ENCODE measurements at regions not wholly inside any gene's neighbourhood (a gene's known extent, or its start where the extent isn't known, plus 50 kb on each side); places are given as distances from the start of the nearest gene placed in this dataset.
"Not testable (repeated sequence)": the region's sequence is repeated elsewhere in the genome, so short reads cannot be mapped to it uniquely, and the experiment has no call there.

DNA sequence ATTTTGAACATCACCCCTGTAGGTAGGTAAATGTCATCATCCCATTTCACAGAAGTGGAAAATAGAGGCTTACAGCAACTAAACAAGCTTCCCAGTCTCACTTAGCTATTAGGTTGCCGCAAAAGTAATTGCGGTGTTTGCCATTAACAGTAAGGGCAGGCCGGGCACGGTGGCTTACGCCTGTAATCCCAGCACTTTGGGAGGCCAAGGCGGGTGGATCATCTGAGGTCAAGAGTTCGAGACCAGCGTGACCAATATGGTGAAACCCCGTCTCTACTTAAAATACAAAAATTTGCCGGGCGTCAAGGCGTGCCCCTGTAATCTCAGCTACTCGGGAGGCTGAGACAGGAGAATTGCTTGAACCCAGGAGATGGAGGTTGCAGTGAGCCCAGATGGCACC is 179.7 kb downstream of the IRF8 start:
- H3K9me3 ChIP-seq (ENCODE audit: control insufficient read depth in 1 of 2, low read length in 2 of 2); H3K9ac ChIP-seq (ENCODE audit: low read depth in 1 of 2, low read length in 2 of 2); H3K4me1 ChIP-seq (ENCODE audit: control insufficient read depth in 1 of 2, insufficient read depth in 2 of 2, low read length in 2 of 2); H3K36me3 ChIP-seq (ENCODE audit: control insufficient read depth in 1 of 2, insufficient read depth in 2 of 2, low read length in 2 of 2); H3K4me3 ChIP-seq (ENCODE audit: low read depth in 1 of 2, low read length in 2 of 2); H3K27ac ChIP-seq (ENCODE audit: low read depth, low read length): not testable (repeated sequence)
- peaks cover 8 to 12% of the 10 kb centered on the region in 2 donors for H3K27me3 ChIP-seq (ENCODE audit: control insufficient read depth in 1 of 2, insufficient read depth in 2 of 2, low read length in 2 of 2)

DNA sequence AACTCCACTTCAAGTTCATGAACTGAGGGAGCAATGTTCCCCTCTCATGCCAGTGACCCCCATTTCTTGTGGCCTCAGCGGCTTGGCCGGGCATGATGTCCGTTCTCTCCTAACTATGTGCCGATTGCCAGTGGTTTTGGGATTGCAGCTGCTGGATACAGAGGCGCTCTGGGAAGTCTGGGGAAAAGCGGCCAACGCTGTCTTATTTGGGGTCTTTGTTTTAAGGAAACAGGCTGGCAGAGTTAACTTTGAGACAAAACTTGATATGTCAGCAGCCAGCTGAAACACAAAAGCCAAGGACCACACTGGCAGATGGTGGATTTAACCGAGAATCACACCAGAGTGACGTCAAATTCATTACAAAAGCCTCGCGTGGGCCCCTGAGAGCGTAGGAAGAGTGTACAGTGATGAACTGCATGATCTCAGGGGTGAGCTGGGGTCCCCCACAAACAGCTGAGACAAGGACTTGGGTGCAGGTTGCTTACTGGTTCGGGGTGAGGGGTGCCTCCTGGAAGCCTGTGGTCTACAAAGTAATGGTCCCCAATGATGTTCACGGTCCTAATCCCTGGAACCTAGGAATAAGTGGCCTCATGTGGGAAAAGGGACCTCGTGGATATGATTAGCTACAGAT is 180.4 kb downstream of the IRF8 start:
- Histone ChIP-seq H3K9me3 (ENCODE audit: control insufficient read depth in 1 of 2, low read length in 2 of 2) (no peaks in the 10 kb centered on the region), H3K4me3 (ENCODE audit: low read depth in 1 of 2, low read length in 2 of 2) (no peak overlapping the region), H3K9ac (ENCODE audit: low read depth in 1 of 2, low read length in 2 of 2) (no peak overlapping the region), H3K27me3 (ENCODE audit: control insufficient read depth in 1 of 2, insufficient read depth in 2 of 2, low read length in 2 of 2) (peaks cover 7 to 12% of the 10 kb centered on the region in 2 donors), H3K4me1 (ENCODE audit: control insufficient read depth in 1 of 2, insufficient read depth in 2 of 2, low read length in 2 of 2) (no peaks in the 10 kb centered on the region), H3K36me3 (ENCODE audit: control insufficient read depth in 1 of 2, insufficient read depth in 2 of 2, low read length in 2 of 2) (no peaks in the 10 kb centered on the region), H3K27ac (ENCODE audit: low read depth, low read length) (no peak overlapping the region)

DNA sequence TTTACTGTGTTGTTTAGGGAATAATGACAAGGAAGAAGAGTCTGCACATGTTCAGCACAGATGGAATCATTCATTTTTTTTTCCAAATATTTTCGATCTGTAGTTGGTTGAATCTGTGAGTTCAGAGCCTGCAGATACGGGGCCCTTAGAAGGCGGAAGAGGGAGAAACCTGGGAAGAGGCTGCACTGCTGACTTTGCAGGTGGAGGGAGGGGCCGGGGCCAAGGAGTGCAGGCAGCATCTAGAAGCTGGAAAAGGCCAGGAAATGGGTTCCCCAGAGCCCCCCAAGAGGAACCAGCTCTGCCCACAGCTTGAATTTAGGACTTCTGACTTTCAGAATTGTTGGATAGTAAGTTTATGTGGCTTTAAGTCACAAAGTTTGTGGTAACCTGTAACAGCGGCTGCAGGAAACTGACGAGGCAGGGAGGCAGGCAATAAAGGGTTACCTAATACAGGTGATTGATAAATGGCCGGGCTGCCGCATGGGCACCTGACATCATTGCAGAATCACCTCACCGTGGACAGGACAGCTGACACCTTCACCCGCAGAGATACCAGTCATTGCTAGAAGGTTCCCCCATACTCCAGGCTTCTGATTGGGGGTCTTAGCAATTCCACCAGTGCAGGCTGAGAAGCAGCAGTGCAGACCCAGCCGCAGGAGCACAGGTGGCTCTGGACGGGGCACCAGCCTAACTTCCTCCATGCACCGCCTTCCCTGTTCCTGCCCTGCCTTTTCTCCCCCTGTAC is 181.3 kb downstream of the IRF8 start:
- Histone ChIP-seq H3K9ac (ENCODE audit: low read depth in 1 of 2, low read length in 2 of 2) (no peak overlapping the region), H3K4me3 (ENCODE audit: low read depth in 1 of 2, low read length in 2 of 2) (no peak overlapping the region), H3K27ac (ENCODE audit: low read depth, low read length) (no peak overlapping the region), H3K4me1 (ENCODE audit: control insufficient read depth in 1 of 2, insufficient read depth in 2 of 2, low read length in 2 of 2) (no peaks in the 10 kb centered on the region), H3K36me3 (ENCODE audit: control insufficient read depth in 1 of 2, insufficient read depth in 2 of 2, low read length in 2 of 2) (no peaks in the 10 kb centered on the region), H3K27me3 (ENCODE audit: control insufficient read depth in 1 of 2, insufficient read depth in 2 of 2, low read length in 2 of 2) (peaks cover 4 to 9% of the 10 kb centered on the region in 2 donors), H3K9me3 (ENCODE audit: control insufficient read depth in 1 of 2, low read length in 2 of 2) (no peaks in the 10 kb centered on the region)

DNA sequence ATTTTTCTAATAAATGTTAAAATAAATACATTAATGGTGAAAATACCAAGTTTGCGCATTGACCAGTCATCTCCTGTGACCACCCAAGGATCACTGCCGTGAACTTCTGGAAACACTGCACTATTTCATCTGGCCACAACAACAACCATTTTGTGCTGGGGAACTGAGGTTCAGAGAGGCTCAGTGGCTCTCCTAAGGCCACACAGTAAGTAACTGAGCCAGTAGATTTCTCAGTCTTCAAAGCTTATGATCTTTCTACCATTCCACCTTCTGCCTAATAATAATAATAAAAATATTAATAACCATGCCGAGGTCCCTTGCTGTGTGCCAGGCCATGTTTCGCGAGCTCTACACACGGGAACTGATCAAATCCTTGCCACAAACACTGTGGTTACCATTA is 182.0 kb downstream of the IRF8 start:
- H3K9me3 ChIP-seq (ENCODE audit: control insufficient read depth in 1 of 2, low read length in 2 of 2), result no peaks in the 10 kb centered on the region
- no peak overlapping the region for H3K4me3 ChIP-seq (ENCODE audit: low read depth in 1 of 2, low read length in 2 of 2)
- no peaks in the 10 kb centered on the region for H3K4me1 ChIP-seq (ENCODE audit: control insufficient read depth in 1 of 2, insufficient read depth in 2 of 2, low read length in 2 of 2)
- no peak overlapping the region for H3K9ac ChIP-seq (ENCODE audit: low read depth in 1 of 2, low read length in 2 of 2)
- peaks cover 4 to 7% of the 10 kb centered on the region in 2 donors for H3K27me3 ChIP-seq (ENCODE audit: control insufficient read depth in 1 of 2, insufficient read depth in 2 of 2, low read length in 2 of 2)
- H3K36me3 ChIP-seq (ENCODE audit: control insufficient read depth in 1 of 2, insufficient read depth in 2 of 2, low read length in 2 of 2), result no peaks in the 10 kb centered on the region
- no peak overlapping the region for H3K27ac ChIP-seq (ENCODE audit: low read depth, low read length)

DNA sequence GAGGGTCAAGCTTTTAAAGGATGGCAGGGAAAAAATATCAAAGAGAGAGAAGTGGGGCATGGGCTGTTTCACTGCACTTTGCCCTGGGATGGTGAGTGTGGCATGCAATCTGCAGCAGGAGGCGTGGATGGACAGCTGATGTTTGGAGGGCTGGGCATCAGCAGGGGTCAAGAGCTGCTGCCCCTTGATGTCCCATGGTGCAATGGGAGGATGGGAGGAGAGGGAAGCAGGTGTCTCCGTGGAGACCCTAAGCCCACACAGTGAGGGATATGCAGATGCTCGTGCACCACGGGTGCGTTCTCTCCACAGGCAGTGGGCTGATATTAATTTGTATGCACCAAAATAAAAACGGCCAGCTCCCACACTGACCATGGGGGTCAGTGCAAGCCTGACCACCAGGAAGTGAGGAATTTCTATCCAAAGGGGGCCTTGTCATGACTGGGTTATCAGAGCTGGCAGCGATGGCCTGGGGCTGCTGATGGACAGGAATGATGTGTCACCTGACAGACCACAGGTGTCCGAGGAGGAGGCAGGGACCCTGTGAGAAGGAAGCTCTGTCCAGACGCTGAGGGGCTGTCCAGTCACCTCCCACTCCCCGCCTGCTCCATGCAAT is 183.6 kb downstream of the IRF8 start:
- H3K4me1 ChIP-seq (ENCODE audit: control insufficient read depth in 1 of 2, insufficient read depth in 2 of 2, low read length in 2 of 2), result no peaks in the 10 kb centered on the region
- H3K36me3 ChIP-seq (ENCODE audit: control insufficient read depth in 1 of 2, insufficient read depth in 2 of 2, low read length in 2 of 2), result no peaks in the 10 kb centered on the region
- H3K4me3 ChIP-seq (ENCODE audit: low read depth in 1 of 2, low read length in 2 of 2), result no peak overlapping the region
- H3K9me3 ChIP-seq (ENCODE audit: control insufficient read depth in 1 of 2, low read length in 2 of 2), result no peaks in the 10 kb centered on the region
- H3K27me3 ChIP-seq (ENCODE audit: control insufficient read depth in 1 of 2, insufficient read depth in 2 of 2, low read length in 2 of 2), result peaks cover 4 to 7% of the 10 kb centered on the region in 2 donors
- H3K27ac ChIP-seq (ENCODE audit: low read depth, low read length), result no peak overlapping the region
- H3K9ac ChIP-seq (ENCODE audit: low read depth in 1 of 2, low read length in 2 of 2), result no peak overlapping the region

DNA sequence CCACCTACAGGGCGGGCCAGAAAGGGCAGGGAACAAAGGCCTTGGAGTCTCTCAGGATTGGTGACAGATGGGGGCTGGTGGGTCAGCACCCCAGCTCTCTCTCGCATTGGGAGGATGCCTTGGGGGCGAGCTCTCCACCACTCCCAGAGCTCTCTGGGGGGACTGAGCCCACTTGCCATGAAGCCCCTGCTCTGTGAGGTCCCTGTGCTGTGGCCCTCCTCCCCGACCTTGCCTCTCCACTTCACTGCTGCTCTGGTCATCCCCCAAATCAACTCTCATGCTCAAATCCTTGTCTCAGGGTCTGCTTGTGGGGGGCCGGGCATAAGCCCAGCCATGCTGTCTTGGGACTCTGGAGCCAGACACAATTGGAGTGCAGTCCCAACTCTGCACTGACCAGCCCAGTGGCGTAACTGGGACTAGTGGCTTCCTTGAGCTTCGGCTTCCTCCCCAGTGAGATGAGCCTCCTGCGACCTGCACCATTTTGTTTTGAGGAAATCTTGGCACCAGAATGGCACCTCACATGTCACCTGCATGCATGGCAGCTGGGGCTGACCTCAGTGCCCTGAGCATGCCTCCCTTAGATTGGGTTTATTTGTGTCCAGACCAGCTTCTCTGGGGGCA is 184.5 kb downstream of the IRF8 start:
- Histone ChIP-seq H3K9ac (ENCODE audit: low read depth in 1 of 2, low read length in 2 of 2) (no peak overlapping the region), H3K4me1 (ENCODE audit: control insufficient read depth in 1 of 2, insufficient read depth in 2 of 2, low read length in 2 of 2) (no peaks in the 10 kb centered on the region), H3K4me3 (ENCODE audit: low read depth in 1 of 2, low read length in 2 of 2) (no peak overlapping the region), H3K27ac (ENCODE audit: low read depth, low read length) (no peak overlapping the region), H3K9me3 (ENCODE audit: control insufficient read depth in 1 of 2, low read length in 2 of 2) (no peaks in the 10 kb centered on the region), H3K27me3 (ENCODE audit: control insufficient read depth in 1 of 2, insufficient read depth in 2 of 2, low read length in 2 of 2) (peaks cover 4 to 7% of the 10 kb centered on the region in 2 donors), H3K36me3 (ENCODE audit: control insufficient read depth in 1 of 2, insufficient read depth in 2 of 2, low read length in 2 of 2) (no peaks in the 10 kb centered on the region)

DNA sequence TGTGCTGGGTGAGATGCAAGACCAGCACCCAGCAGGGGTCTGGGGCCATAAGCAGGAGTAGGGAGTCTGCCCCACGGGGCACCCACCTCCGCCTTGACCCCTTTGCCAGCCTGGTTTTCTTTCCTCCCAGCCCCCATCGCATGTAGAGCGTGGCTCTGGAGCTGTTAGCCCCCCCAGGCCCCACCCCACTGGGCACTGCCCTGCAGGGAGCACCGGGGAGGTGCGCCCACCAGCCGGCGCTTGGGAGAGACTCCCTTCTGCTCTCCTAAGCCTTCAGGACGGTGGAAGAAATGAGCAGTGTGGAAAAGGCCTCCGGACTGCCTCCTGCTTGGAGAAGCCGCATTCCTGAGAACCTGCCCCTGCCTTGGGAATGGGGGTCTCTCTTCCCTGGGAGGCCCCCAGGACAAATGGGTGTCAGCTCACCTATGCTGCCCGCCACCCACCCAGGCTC is 186.2 kb downstream of the IRF8 start:
- Histone ChIP-seq H3K27ac (ENCODE audit: low read depth, low read length) (no peak overlapping the region), H3K4me3 (ENCODE audit: low read depth in 1 of 2, low read length in 2 of 2) (no peak overlapping the region), H3K9ac (ENCODE audit: low read depth in 1 of 2, low read length in 2 of 2) (no peak overlapping the region), H3K9me3 (ENCODE audit: control insufficient read depth in 1 of 2, low read length in 2 of 2) (no peaks in the 10 kb centered on the region), H3K27me3 (ENCODE audit: control insufficient read depth in 1 of 2, insufficient read depth in 2 of 2, low read length in 2 of 2) (peaks cover 3 to 5% of the 10 kb centered on the region in 2 donors), H3K36me3 (ENCODE audit: control insufficient read depth in 1 of 2, insufficient read depth in 2 of 2, low read length in 2 of 2) (no peaks in the 10 kb centered on the region), H3K4me1 (ENCODE audit: control insufficient read depth in 1 of 2, insufficient read depth in 2 of 2, low read length in 2 of 2) (no peaks in the 10 kb centered on the region)

DNA sequence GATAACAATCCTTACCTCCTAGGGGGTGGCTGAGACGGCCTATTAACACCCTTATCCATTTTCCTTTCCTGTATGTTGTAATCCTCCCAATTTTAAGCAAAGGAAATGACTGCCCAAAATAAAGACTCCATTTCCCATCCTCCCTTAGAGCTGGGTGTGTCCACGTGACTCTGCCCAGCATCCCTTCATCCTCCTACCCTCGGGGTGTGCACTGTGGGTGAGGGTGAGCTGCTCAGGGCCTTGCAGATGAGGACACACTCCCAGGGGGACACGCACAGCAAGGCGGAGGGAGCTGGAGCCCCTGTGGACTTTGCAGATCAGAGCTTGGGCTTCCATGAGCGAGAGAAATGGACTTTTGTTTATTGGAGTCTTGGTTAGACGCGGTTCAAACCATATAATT is 186.8 kb downstream of the IRF8 start:
- Histone ChIP-seq H3K27ac (ENCODE audit: low read depth, low read length) (no peak overlapping the region), H3K4me1 (ENCODE audit: control insufficient read depth in 1 of 2, insufficient read depth in 2 of 2, low read length in 2 of 2) (no peaks in the 10 kb centered on the region), H3K27me3 (ENCODE audit: control insufficient read depth in 1 of 2, insufficient read depth in 2 of 2, low read length in 2 of 2) (peaks cover 0 to 5% of the 10 kb centered on the region in 2 donors)

DNA sequence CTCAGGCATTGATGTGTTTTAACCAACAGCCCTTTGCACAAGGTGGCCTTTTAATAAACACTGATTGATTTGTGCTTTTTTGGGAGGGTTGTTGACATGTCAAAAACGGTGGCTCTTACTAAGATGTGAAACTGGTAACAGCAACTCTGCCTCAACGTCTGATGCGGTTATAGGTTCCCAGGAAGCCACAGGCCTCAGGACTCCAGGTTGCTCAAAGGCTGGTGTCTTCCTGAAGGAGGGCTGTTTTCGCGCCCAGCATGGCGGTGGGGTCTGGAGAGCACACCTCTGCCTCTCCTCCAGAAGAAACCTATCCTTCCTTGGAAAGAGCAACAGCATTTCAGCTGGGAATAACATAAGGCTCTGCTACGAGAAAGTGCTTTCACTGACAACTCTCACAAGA is 187.5 kb downstream of the IRF8 start:
- H3K9me3 ChIP-seq (ENCODE audit: control insufficient read depth in 1 of 2, low read length in 2 of 2), result no peaks in the 10 kb centered on the region
- H3K4me3 ChIP-seq (ENCODE audit: low read depth in 1 of 2, low read length in 2 of 2), result no peak overlapping the region
- no peak overlapping the region for H3K9ac ChIP-seq (ENCODE audit: low read depth in 1 of 2, low read length in 2 of 2)
- no peak overlapping the region for H3K27ac ChIP-seq (ENCODE audit: low read depth, low read length)
- H3K36me3 ChIP-seq (ENCODE audit: control insufficient read depth in 1 of 2, insufficient read depth in 2 of 2, low read length in 2 of 2), result no peaks in the 10 kb centered on the region
- peaks cover 0 to 5% of the 10 kb centered on the region in 2 donors for H3K27me3 ChIP-seq (ENCODE audit: control insufficient read depth in 1 of 2, insufficient read depth in 2 of 2, low read length in 2 of 2)
- H3K4me1 ChIP-seq (ENCODE audit: control insufficient read depth in 1 of 2, insufficient read depth in 2 of 2, low read length in 2 of 2), result no peaks in the 10 kb centered on the region

More for the DNA sequence above, 186.8 kb downstream of the IRF8 start:
- Histone ChIP-seq H3K4me3 (ENCODE audit: low read depth in 1 of 2, low read length in 2 of 2) (no peak overlapping the region), H3K36me3 (ENCODE audit: control insufficient read depth in 1 of 2, insufficient read depth in 2 of 2, low read length in 2 of 2) (no peaks in the 10 kb centered on the region), H3K9ac (ENCODE audit: low read depth in 1 of 2, low read length in 2 of 2) (no peak overlapping the region), H3K9me3 (ENCODE audit: control insufficient read depth in 1 of 2, low read length in 2 of 2) (no peaks in the 10 kb centered on the region)
